NT2/D1 (cell line): ENCODE measurements at regions not wholly inside any gene's neighbourhood (a gene's known extent, or its start where the extent isn't known, plus 50 kb on each side); places are given as distances from the start of the nearest gene placed in this dataset.

Experiments used
- SUZ12 ChIP-seq: IDR thresholded peaks from 2 replicates; pipeline ENCODE4 v1.6.1; 2011; ENCODE audit not compliant: insufficient read length, insufficient read depth; ENCODE audit errors: extremely low read depth
- YY1 ChIP-seq: IDR thresholded peaks from 2 replicates; pipeline ENCODE4 v1.6.1; 2011; ENCODE audit not compliant: insufficient read length, insufficient read depth
- ZNF274 ChIP-seq: IDR thresholded peaks from 2 replicates; pipeline ENCODE4 v1.6.1; 2011; ENCODE audit warnings: mild to moderate bottlenecking, low read depth, low read length

DNA sequence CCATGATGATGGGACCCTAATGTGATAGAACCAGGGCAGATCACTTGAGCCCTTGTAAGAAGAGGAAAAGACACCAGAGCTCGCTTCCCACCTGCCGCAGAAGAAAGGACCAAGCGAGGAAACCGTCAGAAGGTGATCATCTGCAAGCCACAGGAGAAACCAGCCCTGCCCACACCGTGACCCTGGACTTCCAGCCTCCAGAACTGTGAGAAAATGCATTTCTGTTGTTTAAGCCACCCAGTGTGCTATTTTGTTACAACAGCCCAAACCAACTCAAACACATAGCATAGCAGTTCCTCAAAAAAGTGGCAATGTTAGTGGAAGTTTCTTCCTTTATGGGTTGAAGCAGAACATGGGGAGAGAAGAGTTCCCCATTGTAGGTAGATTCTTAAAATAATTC is 107.9 kb upstream of the BCL2L14 start:
- no peak for TF ChIP-seq SUZ12
- TF ChIP-seq ZNF274: no peak
- TF ChIP-seq YY1: no peak
